Globus pallidus (tissue), 1 donor: ENCODE measurements at regions not wholly inside any gene's neighbourhood (a gene's known extent, or its start where the extent isn't known, plus 50 kb on each side); places are given as distances from the start of the nearest gene placed in this dataset.

Experiments used
- DNase-seq: peaks from one replicate; pipeline ENCODE4 v3.0.0-alpha.2; 2015; ENCODE audit warnings: low spot score

- no peak for DNase-seq
These were observed 342.0 kb upstream of the ACVR2A start for GRCh38 chr2:147502711-147503290.

GRCh38 chr2:147501968-147502367 lies 342.9 kb upstream of the ACVR2A start:
- no peak for DNase-seq

DNA sequence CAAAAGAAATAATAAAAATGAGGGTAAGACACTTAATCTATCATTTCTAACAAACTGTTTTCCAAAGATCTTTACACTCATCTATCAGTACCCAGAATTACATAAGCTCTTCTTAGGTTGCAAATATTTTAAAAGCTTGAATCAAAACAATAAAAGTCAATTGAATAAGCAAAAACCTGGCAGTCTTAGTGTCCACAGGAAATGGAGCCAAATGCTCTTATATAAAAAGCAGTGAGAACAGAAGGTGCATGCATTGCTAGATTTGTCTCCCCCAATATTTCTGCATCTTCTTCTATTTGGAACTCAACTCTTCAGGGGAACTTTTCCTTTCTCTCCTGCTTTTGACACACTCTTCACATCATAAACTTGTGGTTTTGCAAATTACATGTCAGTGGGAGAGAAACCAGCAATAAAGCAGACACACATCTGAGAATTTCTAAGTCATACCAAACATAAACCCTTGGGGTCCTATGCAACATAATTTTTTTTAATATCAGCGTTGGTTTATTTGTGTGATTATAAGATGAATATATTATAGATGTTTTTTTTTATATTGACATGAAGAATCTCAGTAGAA lies 343.9 kb upstream of the ACVR2A start:
- no peak for DNase-seq

- no peak for DNase-seq
These were observed 344.6 kb upstream of the ACVR2A start for GRCh38 chr2:147500229-147500628.

- no peak for DNase-seq
These were observed 345.0 kb upstream of the ACVR2A start for GRCh38 chr2:147499785-147500184.

GRCh38 chr2:147495734-147496133 lies 349.1 kb upstream of the ACVR2A start:
- DNase-seq, result no peak

DNA sequence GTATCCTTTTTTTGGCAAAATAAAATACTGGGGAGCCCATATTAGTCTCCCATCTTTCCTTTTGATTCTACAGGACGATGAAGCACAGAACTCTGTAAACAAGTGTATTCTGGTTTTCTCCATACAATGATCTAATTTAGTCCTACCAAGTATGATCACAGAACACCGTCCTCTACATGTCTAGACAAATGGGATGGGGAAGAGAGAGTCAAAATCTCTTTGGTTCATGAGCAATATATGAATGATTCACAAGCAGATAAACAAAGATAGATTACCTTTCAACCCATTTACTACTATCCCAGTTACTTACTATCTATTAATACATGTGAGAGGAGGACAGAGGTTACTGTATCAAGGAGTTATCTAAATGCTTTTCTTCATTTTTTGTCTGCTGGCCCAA lies 352.4 kb upstream of the ACVR2A start:
- DNase-seq, result no peak

GRCh38 chr2:147491506-147491905 lies 353.3 kb upstream of the ACVR2A start:
- no peak for DNase-seq

GRCh38 chr2:147490401-147491261 lies 354.2 kb upstream of the ACVR2A start:
- DNase-seq, result no peak

DNA sequence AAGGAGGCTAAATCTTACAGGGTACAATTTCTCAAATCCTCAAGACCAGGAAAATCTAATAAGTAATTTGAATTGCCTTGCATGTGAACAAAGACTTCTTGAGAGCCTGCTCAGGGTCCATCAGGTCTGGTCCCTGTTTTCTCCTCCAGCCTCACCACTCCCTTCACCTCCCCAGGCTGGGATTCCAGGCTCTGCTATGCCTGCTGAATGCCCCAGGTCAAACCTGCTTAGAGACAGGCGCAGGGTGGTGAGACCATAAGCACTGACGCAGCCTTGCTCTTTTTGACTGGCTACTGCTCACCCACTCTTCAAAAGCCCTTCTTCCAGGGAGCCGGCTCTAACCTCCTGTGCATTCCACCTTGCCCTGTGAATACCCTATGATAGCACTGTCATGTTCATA lies 356.4 kb upstream of the ACVR2A start:
- DNase-seq, result no peak

DNA sequence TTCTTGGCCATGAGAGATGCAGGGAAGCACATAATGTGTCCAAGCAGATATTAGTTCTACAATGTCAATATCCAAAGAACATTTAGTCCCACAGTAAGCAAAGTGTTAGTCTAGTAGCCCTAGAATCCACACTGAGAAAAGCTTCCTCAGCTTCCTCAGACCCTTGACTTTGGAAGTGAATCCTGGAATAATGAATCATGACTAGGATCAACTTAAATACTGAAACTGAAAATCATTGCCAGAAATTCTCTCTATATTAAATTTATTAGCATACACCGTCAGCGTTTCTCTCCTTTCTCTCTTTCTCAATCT lies 356.9 kb upstream of the ACVR2A start:
- DNase-seq, result no peak

DNA sequence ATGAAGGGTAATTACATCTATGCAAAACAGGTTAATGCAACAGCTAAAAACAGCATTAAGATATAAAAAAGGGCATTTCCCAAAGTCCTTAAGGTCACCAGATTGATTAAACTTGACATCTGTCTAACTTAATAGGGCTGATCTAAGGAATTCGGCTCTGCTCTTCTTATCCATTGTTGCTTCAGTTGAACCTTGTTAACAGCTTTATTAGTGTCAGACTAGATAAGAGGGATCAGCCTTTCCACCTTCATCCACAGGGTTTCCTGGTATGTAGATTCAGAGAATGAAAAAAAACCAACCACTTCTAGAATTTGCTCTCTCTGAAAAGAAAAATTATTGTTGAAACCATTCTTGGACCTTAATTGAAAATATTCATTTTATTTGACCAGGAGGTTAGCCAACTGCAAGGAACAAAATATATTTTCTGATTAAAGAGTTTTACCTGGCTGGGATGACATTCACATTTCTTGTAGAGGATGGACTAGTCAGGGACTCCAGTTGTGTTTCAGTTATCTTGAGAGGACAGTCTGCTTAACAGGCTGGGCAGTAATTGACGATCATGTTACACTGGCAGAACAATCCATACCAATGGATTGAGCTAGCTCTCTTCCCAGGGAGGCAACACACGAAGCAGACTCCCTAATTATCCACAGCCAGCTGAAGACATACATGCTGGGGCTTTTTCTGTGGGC lies 357.4 kb upstream of the ACVR2A start:
- no peak for DNase-seq

DNA sequence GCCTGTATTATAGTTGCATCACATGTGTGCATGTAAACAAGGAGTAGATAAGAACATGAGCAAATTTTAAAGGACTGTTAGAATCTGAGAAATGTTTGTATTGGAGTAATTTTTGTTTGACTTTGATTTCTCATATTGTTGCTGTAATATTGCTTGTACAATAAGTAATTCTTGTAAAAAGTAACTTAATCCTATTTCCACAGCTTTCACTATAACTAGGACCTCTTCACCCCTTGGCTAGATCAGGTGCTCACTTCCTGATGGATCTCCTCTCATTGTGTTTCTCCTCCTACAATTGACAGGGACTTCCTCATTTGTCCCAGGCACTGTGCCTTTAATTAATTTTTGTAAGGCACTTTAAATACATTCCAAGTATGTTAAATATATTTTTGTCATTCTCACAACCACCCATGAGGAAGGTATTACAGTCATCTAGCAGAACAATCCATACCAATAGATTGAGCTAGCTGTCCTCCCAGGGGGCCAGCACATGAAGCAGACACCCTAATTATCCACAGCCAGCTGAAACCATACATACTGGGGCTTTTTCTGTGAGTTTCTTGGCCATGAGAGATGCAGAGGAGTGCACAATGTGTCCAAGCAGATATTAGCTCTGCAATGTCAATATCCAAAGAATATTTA lies 359.5 kb upstream of the ACVR2A start:
- no peak for DNase-seq

- DNase-seq, result no peak
These were observed 360.9 kb upstream of the ACVR2A start for GRCh38 chr2:147483911-147484310.

DNA sequence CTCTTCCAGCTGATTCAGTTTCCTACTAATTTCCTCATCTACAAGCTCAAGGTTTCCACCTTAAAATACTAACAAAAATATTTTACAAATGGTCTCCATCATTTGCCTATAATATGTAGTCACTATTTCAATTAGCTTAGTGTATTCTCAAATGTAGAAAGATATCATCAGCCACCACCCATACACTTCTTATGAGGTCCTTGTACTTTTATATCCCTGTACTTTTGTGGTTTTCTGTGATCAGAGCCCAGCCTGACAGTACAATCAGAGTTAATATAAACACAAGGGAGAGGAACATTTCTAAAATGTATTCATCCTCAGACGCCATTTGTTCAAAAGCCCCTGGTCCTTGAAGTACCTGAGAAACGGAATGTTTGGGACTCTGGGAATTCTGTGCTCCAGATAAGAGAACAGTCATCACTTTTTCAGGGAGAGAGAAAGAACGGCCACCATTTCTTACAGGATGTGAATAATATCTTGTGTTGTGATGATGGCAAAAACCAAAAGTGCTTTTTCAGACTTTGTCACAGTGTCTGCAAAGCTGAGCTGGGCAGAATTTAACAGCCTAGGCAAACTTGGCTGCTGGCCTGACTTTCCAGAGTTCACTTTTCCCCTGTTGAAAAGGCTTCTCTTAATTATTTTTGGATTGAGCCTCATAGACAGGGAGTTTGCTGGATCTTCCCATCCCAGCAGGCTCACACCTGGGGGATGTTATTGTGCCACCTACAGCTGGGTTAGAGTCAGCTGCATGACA lies 361.7 kb upstream of the ACVR2A start:
- DNase-seq, result no peak

DNA sequence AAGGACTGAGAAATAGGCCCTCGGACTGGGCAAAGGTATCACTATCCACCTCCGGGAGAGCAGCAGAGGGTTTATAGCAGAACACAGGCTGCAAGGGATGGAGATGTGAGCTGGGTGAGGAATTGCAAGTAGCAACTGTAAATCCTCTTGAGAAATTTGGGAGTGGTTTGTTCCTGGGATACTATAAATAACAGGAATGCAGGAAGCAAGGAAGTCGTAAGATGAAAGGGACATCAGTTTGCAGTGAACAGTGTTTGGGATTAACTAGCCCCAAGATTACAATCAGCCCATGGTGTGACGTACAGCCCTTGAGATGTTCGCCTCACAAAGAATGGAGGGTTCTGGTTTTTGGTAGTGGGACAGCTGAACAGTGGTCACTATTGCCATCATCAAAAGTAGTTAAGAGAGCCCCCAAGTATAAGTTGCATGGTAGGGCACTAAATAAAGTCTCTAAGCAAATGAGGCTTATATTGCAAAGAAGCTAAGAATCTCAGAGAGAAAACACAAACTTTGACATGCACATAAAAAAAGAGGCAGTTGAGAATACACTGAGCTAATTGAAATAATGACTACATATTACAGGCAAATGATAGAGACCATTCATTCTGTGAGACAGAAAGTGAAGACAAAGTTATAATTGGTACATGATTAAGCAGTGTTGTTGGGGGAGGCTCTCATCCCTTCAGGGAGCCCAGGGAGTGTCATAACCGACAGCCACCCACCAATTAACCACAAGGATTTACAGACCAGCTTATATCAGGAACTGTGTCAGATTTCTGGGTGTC lies 362.5 kb upstream of the ACVR2A start:
- no peak for DNase-seq

- no peak for DNase-seq
These were observed 365.5 kb upstream of the ACVR2A start for GRCh38 chr2:147479358-147479757.

- no peak for DNase-seq
These were observed 371.8 kb upstream of the ACVR2A start for GRCh38 chr2:147473075-147473474.

- no peak for DNase-seq
These were observed 373.7 kb upstream of the ACVR2A start for GRCh38 chr2:147471126-147471525.

GRCh38 chr2:147469471-147469870 lies 375.4 kb upstream of the ACVR2A start:
- no peak for DNase-seq

DNA sequence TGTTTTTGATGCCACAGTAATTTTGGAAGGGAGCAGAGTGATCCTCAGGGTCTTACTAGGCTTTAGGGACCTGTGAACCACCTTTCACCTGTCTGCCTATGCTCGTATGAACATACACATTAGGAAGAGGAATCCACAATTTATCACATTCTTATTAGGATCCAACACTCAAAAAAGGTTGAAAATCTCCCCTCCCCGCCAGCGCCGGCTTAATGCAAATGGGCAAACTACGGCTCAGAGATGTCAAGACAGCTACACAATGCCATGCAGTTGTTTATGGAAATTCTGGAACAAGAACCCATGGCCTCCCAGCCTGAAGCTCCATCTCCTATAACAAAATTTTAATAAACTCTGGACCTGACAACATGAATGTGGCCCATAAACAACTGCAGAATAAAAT lies 375.9 kb upstream of the ACVR2A start:
- DNase-seq, result no peak
